HG03280 (cell line): ENCODE measurements at regions not wholly inside any gene's neighbourhood (a gene's known extent, or its start where the extent isn't known, plus 50 kb on each side); places are given as distances from the start of the nearest gene placed in this dataset.
"Not testable (repeated sequence)": the region's sequence is repeated elsewhere in the genome, so short reads cannot be mapped to it uniquely, and the experiment has no call there.

ENCODE experiments used
- ATAC-seq: cut with Tn5 transposase; IDR thresholded peaks from one replicate; pipeline ENCODE4 v1.9.1; 2021; ENCODE audit warnings: mild to moderate bottlenecking, moderate library complexity; ENCODE audit not compliant: unreplicated experiment

DNA sequence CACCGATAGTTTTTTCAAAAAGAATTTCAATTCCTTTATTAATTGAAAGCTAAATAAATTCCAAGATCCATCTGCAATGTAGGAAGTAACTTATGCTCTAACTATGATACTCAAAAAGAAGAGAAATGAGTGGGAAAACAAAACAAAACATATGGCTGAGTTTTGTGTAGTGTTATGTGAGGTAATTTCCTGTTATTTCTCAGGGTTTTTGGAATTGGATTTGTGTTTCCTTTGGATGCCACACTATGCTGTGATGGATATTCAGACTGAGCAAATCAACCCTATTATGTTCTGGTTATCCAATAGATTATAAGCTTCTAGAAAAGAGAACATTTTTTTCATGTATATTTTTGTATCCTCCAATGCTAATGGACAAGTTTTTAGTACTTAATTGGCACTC lies 73.4 kb upstream of the RAPGEF2 start:
- no peak for ATAC-seq

- ATAC-seq = not testable (repeated sequence)
Observed at GRCh38 chr4:159030297-159030696, 72.6 kb upstream of the RAPGEF2 start.

DNA sequence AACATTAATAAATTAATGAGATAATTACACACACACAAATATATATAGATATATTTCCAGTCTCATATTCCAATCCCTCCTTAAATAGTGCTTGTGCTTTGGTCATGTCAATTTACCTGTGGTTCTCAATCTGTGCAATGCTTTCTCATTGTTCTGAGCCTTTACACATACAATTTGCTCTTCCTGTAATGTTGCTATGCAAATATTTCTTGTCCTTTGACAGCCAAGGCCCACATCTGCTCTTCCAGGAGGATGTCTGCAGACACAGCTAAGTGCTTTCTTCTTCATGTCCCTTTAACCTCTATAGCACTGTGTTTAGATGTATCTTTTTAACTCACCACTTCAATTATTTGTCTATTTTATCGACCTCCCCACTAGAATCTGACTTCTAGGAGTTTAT lies 67.3 kb upstream of the RAPGEF2 start:
- ATAC-seq = peak; percentile 59

- no peak for ATAC-seq
Observed at GRCh38 chr4:159038536-159038935, 64.3 kb upstream of the RAPGEF2 start.

- ATAC-seq = no peak
Observed at GRCh38 chr4:159041054-159042034, 61.5 kb upstream of the RAPGEF2 start.

DNA sequence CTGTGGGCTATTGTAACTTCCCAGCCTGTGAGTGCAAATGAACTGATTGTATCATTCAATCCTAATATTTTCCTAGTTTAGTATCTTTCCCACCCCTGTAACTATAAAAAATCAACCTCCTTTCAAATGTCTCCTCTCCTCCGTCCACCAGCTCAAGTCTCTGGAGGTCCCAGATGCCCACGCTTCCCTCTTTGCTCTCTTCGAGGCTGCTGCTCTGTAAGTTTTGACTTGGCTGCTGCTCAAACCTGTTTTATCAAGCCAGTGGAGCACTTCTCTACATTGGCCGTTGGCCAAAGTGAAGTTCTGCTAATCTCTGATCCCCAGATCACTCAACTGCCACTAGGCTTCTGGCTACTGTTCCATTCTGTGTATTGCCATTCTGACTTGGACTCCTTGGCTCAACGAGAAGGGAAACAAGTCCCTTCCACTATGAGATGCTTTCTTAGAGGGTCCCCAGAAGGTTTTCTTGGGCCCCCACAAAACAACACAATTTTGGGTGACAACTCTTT lies 60.7 kb upstream of the RAPGEF2 start:
- ATAC-seq = peak; percentile 45

- no peak for ATAC-seq
Observed at GRCh38 chr4:159042868-159043267, 60.0 kb upstream of the RAPGEF2 start.

DNA sequence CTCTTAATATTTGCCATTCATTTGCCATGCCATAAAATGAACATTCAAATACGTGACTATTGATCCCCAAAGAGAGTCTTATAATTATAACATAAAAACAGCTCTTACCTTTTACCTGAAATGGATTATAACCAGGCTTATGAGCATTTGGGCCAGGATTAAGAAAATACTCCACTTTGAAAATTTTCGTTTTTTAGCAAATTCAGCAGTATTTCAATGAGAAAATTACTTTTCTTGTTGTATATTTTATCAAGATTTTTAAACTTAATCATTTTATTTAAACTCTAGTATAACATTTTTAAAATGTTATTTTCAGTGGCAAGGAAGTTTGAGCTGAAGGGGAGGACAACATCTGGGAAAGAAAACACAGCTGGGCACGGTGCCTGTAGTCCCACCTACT lies 59.0 kb upstream of the RAPGEF2 start:
- no peak for ATAC-seq

DNA sequence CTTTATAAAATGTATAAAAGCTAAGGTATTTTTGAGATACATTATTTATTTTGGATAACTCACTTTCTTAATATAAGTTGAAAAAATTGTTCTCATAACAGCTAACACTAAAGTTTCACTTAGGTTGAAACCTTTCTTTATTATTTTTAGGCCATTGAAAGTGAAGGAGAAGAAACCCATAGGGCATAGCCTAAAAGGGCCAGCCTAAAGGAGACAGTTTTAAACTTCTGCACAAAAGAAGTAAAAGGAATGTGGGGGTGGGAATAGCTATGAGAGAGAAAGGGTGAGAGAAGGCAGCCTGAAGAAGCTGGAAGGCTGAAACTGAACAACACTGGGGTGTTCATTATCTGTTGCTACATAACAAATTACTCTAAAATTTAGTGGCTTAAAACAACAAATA lies 57.6 kb upstream of the RAPGEF2 start:
- no peak for ATAC-seq

DNA sequence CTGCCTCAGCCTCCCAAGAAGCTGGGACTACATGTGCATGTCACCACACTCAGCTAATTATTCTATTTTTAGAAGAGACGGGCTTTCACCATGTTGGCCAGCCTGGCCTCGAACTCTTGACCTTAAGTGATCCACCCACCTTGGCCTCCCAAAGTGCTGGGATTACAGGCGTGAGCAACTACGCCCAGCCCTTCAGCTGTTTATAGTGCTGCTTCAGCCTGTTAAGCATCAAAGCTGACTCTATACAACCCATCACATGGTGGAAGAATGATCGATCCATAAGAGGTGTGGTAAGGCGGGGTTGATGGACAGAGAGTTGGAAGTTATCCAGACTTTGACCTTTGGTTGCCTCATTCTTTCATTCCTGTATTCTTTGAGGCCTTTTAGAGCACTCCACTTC lies 56.2 kb upstream of the RAPGEF2 start:
- ATAC-seq = no peak

- no peak for ATAC-seq
Observed at GRCh38 chr4:159047478-159048165, 55.3 kb upstream of the RAPGEF2 start.

GRCh38 chr4:159048166-159048886 lies 54.6 kb upstream of the RAPGEF2 start:
- no peak for ATAC-seq

DNA sequence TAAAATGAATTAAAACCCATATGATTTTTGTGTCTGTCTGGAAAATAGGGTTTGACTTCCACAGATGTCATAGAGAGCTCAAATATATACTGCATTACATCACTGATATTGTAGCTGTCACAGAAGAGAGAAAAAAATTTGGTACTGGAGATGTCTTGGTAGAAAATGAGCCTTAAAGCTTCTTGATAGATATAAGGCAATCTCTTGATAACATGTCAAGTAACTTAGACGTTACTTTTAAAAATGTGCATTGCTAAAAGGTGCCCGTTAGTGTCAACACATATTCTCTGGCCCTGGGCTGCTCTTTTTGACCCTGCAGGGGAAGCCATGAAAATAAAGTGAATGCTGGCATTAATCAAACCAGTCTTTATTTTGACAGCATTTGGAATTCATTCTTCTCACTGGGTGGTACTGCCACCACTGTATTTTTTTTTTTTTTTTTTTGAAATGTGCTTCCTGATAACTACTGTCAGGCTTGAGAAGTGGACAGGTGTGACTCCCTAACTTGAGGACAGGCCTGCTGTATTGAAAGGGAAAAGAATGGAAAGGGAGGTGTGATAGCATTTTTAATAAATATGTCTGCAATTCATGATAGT lies 53.0 kb upstream of the RAPGEF2 start:
- no peak for ATAC-seq

GRCh38 chr4:159051245-159052071 lies 51.4 kb upstream of the RAPGEF2 start:
- ATAC-seq = peak; percentile 85

DNA sequence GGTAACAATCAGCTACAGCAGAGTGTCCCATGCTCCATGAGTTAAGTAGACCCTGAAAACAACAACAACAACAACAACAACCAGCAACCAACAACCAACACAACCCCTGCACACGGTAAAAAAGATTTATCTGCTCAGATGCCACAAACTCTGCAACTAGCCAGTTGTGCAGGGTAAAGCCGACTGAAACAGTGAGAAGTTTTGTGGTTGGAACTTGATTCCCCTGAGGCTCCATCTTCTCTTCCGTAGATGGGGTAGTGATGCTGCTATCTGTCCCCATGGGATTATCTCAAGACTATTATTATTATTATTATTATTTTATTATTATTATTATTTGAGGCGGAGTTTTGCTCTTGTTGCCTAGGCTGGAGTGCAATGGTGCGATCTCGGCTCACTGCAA lies 50.6 kb upstream of the RAPGEF2 start:
- ATAC-seq = peak; percentile 41
